ENCODE measurements at regions not wholly inside any gene's neighbourhood (a gene's known extent, or its start where the extent isn't known, plus 50 kb on each side); places are given as distances from the start of the nearest gene placed in this dataset.
"Not testable (repeated sequence)": the region's sequence is repeated elsewhere in the genome, so short reads cannot be mapped to it uniquely, and the experiment has no call there.

GRCh38 chr17:30706461-30707335 lies 117.8 kb downstream of the CRLF3 start:
- DNase-seq (ENCODE audit: low read depth in 4 of 6, low spot score in 6 of 6); H3K27ac ChIP-seq (ENCODE audit: low read depth, low read length); H3K36me3 ChIP-seq (ENCODE audit: control insufficient read depth, insufficient read depth, low read length); H3K27me3 ChIP-seq (ENCODE audit: control insufficient read depth, insufficient read depth, low read length); H3K9me3 ChIP-seq (ENCODE audit: control insufficient read depth, insufficient read depth, low read length); H3K4me3 ChIP-seq (ENCODE audit: low read depth, low read length): not testable (repeated sequence)
- H3K4me1 ChIP-seq (ENCODE audit: control insufficient read depth, insufficient read depth, low read length), result peaks cover 42% of the 10 kb centered on the region
- WGBS (ENCODE audit: insufficient coverage), result 50% methylated on average over 3 of the region's 11 CpGs

DNA sequence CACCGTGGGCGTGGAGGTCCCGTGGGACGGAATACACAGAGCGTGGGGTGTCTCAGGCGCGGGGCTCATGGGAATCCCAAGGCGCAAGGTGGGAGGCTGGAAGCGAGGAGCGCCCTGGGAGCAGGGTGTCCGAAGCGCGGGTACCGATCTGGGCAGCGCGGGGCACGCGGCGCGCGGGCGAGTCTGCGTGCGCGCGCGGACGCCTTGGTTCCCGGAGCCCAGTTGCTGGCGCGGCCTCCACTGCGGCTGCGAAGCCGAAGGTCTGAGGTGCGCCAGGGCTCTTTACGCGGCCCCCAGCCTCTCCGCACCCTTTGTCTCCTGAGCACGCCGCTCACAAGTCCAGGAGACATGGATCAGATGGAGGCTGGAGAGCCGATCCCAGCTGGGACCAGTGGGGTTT lies 118.5 kb downstream of the CRLF3 start:
- peaks cover 35% of the 10 kb centered on the region for H3K4me1 ChIP-seq (ENCODE audit: control insufficient read depth, insufficient read depth, low read length)
- DNase-seq (ENCODE audit: low read depth in 4 of 6, low spot score in 6 of 6), result peak in 2 of 6 donors; percentile 53 to 64
- H3K27ac ChIP-seq (ENCODE audit: low read depth, low read length); H3K27me3 ChIP-seq (ENCODE audit: control insufficient read depth, insufficient read depth, low read length); H3K9me3 ChIP-seq (ENCODE audit: control insufficient read depth, insufficient read depth, low read length); H3K36me3 ChIP-seq (ENCODE audit: control insufficient read depth, insufficient read depth, low read length): not testable (repeated sequence)
- WGBS (ENCODE audit: insufficient coverage), result 3% methylated on average over 40 of the region's 41 CpGs
- peak overlapping the region; percentile 33 for H3K4me3 ChIP-seq (ENCODE audit: low read depth, low read length)

DNA sequence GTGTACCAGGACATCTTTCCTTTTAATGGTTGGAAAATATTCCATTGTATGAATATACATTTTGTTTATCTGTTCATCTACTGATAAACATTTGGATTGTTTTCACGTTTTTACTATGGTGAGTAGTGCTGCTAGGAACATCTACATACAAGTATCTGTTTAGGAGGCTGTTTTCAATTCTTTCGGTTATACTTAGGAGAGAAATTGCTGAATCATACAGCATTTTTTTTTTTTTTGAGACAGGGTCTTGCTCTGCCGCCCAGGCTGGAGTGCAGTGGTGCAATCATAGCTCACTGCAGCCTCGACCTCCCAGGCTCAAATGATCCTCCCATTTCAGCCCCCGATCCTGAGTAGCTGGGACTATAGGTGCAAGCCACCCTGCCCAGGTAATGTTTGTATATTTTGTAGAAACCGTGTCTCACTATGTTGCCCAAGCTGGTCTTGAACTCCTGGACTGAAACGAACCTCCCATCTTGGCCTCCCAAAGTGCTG lies 122.9 kb downstream of the CRLF3 start:
- Histone ChIP-seq H3K36me3 (ENCODE audit: control insufficient read depth, insufficient read depth, low read length) (no peaks in the 10 kb centered on the region), H3K27me3 (ENCODE audit: control insufficient read depth, insufficient read depth, low read length) (peaks cover 10% of the 10 kb centered on the region), H3K4me3 (ENCODE audit: low read depth, low read length) (no peak overlapping the region), H3K4me1 (ENCODE audit: control insufficient read depth, insufficient read depth, low read length) (peaks cover 24% of the 10 kb centered on the region), H3K9me3 (ENCODE audit: control insufficient read depth, insufficient read depth, low read length) (no peaks in the 10 kb centered on the region), H3K27ac (ENCODE audit: low read depth, low read length) (no peak overlapping the region)
- DNase-seq (ENCODE audit: low read depth in 4 of 6, low spot score in 6 of 6), result no peak
- WGBS (ENCODE audit: insufficient coverage), result 100% methylated on average over 2 of the region's 7 CpGs

DNA sequence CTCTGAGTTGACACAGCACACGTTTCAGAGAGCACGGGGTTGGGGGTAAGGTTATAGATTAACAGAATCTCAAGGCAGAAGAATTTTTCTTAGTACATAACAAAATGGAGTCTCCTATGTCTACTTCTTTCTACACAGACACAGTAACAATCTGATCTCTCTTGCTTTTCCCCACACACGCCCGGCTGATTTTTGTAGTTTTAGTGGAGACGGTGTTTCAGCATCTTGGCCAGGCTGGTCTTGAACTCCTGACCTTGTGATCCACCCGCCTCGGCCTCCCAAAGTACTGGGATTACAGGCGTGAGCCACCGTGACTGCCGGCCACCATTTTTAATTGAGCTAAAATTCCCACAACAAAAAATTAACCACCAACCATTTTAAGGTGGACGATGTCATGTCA lies 123.7 kb downstream of the CRLF3 start:
- DNase-seq (ENCODE audit: low read depth in 4 of 6, low spot score in 6 of 6); H3K9me3 ChIP-seq (ENCODE audit: control insufficient read depth, insufficient read depth, low read length); H3K27ac ChIP-seq (ENCODE audit: low read depth, low read length); H3K36me3 ChIP-seq (ENCODE audit: control insufficient read depth, insufficient read depth, low read length); H3K4me3 ChIP-seq (ENCODE audit: low read depth, low read length); H3K27me3 ChIP-seq (ENCODE audit: control insufficient read depth, insufficient read depth, low read length): not testable (repeated sequence)
- peaks cover 18% of the 10 kb centered on the region for H3K4me1 ChIP-seq (ENCODE audit: control insufficient read depth, insufficient read depth, low read length)
- 67% methylated on average over 6 of the region's 11 CpGs for WGBS (ENCODE audit: insufficient coverage)

DNA sequence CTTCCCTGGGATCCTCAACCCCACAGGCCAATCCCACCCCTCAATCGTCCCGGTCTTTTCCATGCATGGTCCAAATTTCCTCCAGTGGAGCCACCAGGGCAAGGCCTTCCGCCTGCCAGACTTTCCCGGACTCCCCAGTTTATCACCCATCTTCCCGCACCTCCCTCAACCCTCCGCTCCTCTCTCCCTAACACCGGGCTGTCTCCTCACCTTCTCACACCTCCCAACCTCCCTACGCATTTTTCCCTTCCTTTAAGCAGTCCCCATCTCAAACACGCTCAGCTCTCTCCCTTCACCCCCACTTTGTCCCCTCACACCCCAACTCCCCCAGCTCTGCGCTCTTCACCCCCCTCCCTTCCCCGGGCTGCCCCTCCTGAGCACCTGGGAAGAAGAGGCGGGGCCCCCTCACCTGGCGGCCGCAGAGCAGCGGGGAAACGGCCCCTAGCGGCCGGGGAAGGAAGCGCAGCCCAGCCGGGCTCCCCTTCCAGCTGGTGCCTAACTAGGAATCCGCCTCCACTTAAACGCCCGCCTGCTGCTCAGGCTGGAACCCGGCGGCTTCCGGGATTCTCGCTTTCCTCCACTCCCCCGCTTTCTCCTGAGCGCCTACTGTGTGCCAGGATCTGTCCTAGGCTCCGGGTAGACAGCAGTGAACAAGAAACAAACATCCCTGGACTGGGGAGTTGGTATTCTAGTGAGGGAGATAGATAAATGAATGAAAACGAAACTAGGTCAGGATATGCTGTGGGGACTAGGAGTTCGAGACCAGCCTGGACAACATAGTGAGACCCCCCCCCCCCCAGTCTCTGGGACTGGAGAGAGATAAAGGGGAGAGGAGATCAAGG lies 126.7 kb downstream of the CRLF3 start:
- Histone ChIP-seq H3K4me3 (ENCODE audit: low read depth, low read length) (peak overlapping the region; percentile 26), H3K4me1 (ENCODE audit: control insufficient read depth, insufficient read depth, low read length) (peaks cover 17% of the 10 kb centered on the region), H3K27me3 (ENCODE audit: control insufficient read depth, insufficient read depth, low read length) (peaks cover 14% of the 10 kb centered on the region)
- peak in 2 of 6 donors; percentile 50 to 57 for DNase-seq (ENCODE audit: low read depth in 4 of 6, low spot score in 6 of 6)
- H3K36me3 ChIP-seq (ENCODE audit: control insufficient read depth, insufficient read depth, low read length); H3K27ac ChIP-seq (ENCODE audit: low read depth, low read length); H3K9me3 ChIP-seq (ENCODE audit: control insufficient read depth, insufficient read depth, low read length): not testable (repeated sequence)
- 8% methylated on average over 12 of the region's 32 CpGs for WGBS (ENCODE audit: insufficient coverage)

- no peaks in the 10 kb centered on the region for H3K36me3 ChIP-seq (ENCODE audit: control insufficient read depth, insufficient read depth, low read length)
- H3K4me1 ChIP-seq (ENCODE audit: control insufficient read depth, insufficient read depth, low read length), result peaks cover 17% of the 10 kb centered on the region
- H3K4me3 ChIP-seq (ENCODE audit: low read depth, low read length), result no peak overlapping the region
- WGBS (ENCODE audit: insufficient coverage), result 94% methylated on average over 3 of the region's 5 CpGs
- H3K27ac ChIP-seq (ENCODE audit: low read depth, low read length), result no peak overlapping the region
- no peak for DNase-seq (ENCODE audit: low read depth in 4 of 6, low spot score in 6 of 6)
- peaks cover 14% of the 10 kb centered on the region for H3K27me3 ChIP-seq (ENCODE audit: control insufficient read depth, insufficient read depth, low read length)
- no peaks in the 10 kb centered on the region for H3K9me3 ChIP-seq (ENCODE audit: control insufficient read depth, insufficient read depth, low read length)
Measured at GRCh38 chr17:30696234-30696633, 128.3 kb downstream of the CRLF3 start.

GRCh38 chr17:30695265-30695811 lies 129.2 kb downstream of the CRLF3 start:
- WGBS (ENCODE audit: insufficient coverage), result no CpG with 5 or more reads among the region's 1 CpG
- not testable (repeated sequence) for H3K27ac ChIP-seq (ENCODE audit: low read depth, low read length)

DNA sequence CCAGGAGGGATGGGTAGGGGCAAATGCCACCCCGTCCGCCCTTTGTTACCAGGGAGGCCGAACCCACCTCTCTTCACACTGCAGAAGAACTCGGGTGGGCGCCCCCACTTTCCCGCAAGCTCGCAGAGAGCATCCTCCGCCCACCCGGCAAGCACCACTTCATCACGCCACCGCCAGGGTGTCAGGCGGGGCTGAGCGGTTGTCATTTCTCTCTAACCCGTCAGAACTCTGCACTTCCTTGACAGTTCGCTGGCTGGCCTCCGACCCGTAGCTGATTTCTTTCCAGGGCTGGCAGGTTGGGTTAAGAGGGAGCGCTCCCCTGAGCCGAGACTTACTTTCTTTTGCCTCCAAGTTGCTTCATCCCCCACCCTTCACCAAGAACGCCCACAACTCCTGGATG lies 130.7 kb downstream of the CRLF3 start:
- H3K27ac ChIP-seq (ENCODE audit: low read depth, low read length); H3K36me3 ChIP-seq (ENCODE audit: control insufficient read depth, insufficient read depth, low read length); H3K9me3 ChIP-seq (ENCODE audit: control insufficient read depth, insufficient read depth, low read length); H3K4me3 ChIP-seq (ENCODE audit: low read depth, low read length): not testable (repeated sequence)
- 4% methylated on average over 13 of the region's 20 CpGs for WGBS (ENCODE audit: insufficient coverage)
- Histone ChIP-seq H3K27me3 (ENCODE audit: control insufficient read depth, insufficient read depth, low read length) (peaks cover 11% of the 10 kb centered on the region), H3K4me1 (ENCODE audit: control insufficient read depth, insufficient read depth, low read length) (peaks cover 17% of the 10 kb centered on the region)
- peak in 2 of 6 donors; percentile 18 to 43 for DNase-seq (ENCODE audit: low read depth in 4 of 6, low spot score in 6 of 6)

More at GRCh38 chr17:30695265-30695811, 129.2 kb downstream of the CRLF3 start:
- H3K27me3 ChIP-seq (ENCODE audit: control insufficient read depth, insufficient read depth, low read length), result peaks cover 14% of the 10 kb centered on the region
- DNase-seq (ENCODE audit: low read depth in 4 of 6, low spot score in 6 of 6); H3K9me3 ChIP-seq (ENCODE audit: control insufficient read depth, insufficient read depth, low read length); H3K36me3 ChIP-seq (ENCODE audit: control insufficient read depth, insufficient read depth, low read length); H3K4me3 ChIP-seq (ENCODE audit: low read depth, low read length): not testable (repeated sequence)
- H3K4me1 ChIP-seq (ENCODE audit: control insufficient read depth, insufficient read depth, low read length), result peaks cover 17% of the 10 kb centered on the region

DNA sequence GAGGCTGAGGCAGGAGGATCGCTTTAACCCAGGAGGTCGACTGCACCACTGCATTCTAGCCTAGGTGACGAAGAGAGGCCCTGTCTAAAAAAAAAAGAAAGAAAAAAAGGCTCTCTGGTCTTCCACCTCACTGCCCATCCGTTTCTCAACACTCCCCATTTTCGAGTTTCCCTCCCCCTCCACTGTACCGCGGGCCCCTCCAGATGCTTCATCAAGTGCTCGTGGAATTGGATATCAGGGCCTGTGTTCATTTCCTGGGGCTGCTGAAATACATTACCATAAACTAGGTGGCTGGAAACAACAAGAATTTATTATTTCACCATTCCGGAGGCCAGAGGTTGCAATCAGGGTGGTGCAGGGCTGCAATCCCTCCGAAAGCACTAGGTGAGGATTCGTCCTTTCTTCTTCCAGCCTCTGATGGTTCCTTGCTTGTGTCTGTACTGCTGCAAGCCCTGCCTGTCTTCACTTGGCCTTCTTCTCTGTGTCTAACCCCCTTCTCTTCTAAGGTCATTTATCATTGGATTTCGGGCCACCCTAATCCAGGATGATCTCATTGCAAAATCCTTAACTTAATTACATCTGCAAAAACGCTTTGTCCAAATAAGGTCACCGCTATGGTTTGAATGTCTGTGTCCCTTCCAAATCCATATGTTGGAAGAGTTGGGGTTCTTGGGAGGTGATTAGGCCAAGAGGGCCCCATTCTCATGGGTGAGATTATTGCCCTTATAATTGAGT lies 135.1 kb downstream of the CRLF3 start:
- H3K27me3 ChIP-seq (ENCODE audit: control insufficient read depth, insufficient read depth, low read length), result not testable (repeated sequence)
- WGBS (ENCODE audit: insufficient coverage), result 88% methylated on average over 2 of the region's 14 CpGs

More for the DNA sequence above, 135.1 kb downstream of the CRLF3 start:
- not testable (repeated sequence) for H3K36me3 ChIP-seq (ENCODE audit: control insufficient read depth, insufficient read depth, low read length); H3K4me3 ChIP-seq (ENCODE audit: low read depth, low read length); H3K9me3 ChIP-seq (ENCODE audit: control insufficient read depth, insufficient read depth, low read length); H3K27ac ChIP-seq (ENCODE audit: low read depth, low read length); DNase-seq (ENCODE audit: low read depth in 4 of 6, low spot score in 6 of 6)
- H3K4me1 ChIP-seq (ENCODE audit: control insufficient read depth, insufficient read depth, low read length), result peaks cover 13% of the 10 kb centered on the region

Data from spinal cord (tissue), 9 donors.